ENCODE measurements at regions not wholly inside any gene's neighbourhood (a gene's known extent, or its start where the extent isn't known, plus 50 kb on each side); places are given as distances from the start of the nearest gene placed in this dataset.

GRCh38 chr10:36182179-36182566 is 540.1 kb upstream of the FZD8 start:
- no peak overlapping the region for H3K27ac ChIP-seq (ENCODE audit: low read depth in 1 of 2, low read length in 1 of 2)
- no peak for TF ChIP-seq CTCF (IDR thresholded peaks at IDR 0.05; ENCODE audit: control extremely low read depth, extremely low read depth)
- WGBS, 2 donors = 70 to 83% methylated on average over 9 of the region's 9 CpGs
- no peak for ATAC-seq (ENCODE audit: insufficient read depth, low FRiP score)
- no peak overlapping the region for H3K4me3 ChIP-seq
- no peaks in the 10 kb centered on the region for H3K9me3 ChIP-seq (ENCODE audit: control insufficient read depth in 4 of 4, insufficient read depth in 3 of 4, low read length in 3 of 4)
- no peaks in the 10 kb centered on the region for H3K36me3 ChIP-seq (ENCODE audit: control insufficient read depth in 4 of 4, insufficient read depth in 4 of 4, low read length in 4 of 4)
- H3K4me1 ChIP-seq (ENCODE audit: control insufficient read depth in 5 of 5, insufficient read depth in 5 of 5, low read length in 5 of 5) = peaks cover 2 to 20% (median 7%) of the 10 kb centered on the region in 5 donors
- peak in 1 of 3 donors; percentile 25 for DNase-seq
- no peak overlapping the region for H3K9ac ChIP-seq (ENCODE audit: insufficient read depth in 1 of 2, low read length in 2 of 2)
- H3K27me3 ChIP-seq (ENCODE audit: control insufficient read depth in 3 of 3, insufficient read depth in 3 of 3, low read length in 2 of 3) = no peaks in the 10 kb centered on the region

- no peak for TF ChIP-seq CTCF (IDR thresholded peaks at IDR 0.05; ENCODE audit: control extremely low read depth, extremely low read depth)
- Histone ChIP-seq H3K36me3 (ENCODE audit: control insufficient read depth in 4 of 4, insufficient read depth in 4 of 4, low read length in 4 of 4) (no peaks in the 10 kb centered on the region), H3K4me3 (no peak overlapping the region), H3K27ac (ENCODE audit: low read depth in 1 of 2, low read length in 1 of 2) (no peak overlapping the region), H3K27me3 (ENCODE audit: control insufficient read depth in 3 of 3, insufficient read depth in 3 of 3, low read length in 2 of 3) (no peaks in the 10 kb centered on the region), H3K4me1 (ENCODE audit: control insufficient read depth in 5 of 5, insufficient read depth in 5 of 5, low read length in 5 of 5) (peaks cover 2 to 18% (median 7%) of the 10 kb centered on the region in 5 donors), H3K9ac (ENCODE audit: insufficient read depth in 1 of 2, low read length in 2 of 2) (no peak overlapping the region), H3K9me3 (ENCODE audit: control insufficient read depth in 4 of 4, insufficient read depth in 3 of 4, low read length in 3 of 4) (no peaks in the 10 kb centered on the region)
- ATAC-seq (ENCODE audit: insufficient read depth, low FRiP score) = no peak
- 62 to 79% methylated on average over 3 of the region's 3 CpGs for WGBS, 2 donors
- DNase-seq = peak in 2 of 3 donors; percentile 47 to 60
Measured at GRCh38 chr10:36181426-36182178, 539.5 kb upstream of the FZD8 start.

GRCh38 chr10:36178616-36179015 is 536.5 kb upstream of the FZD8 start:
- ATAC-seq (ENCODE audit: insufficient read depth, low FRiP score) (no peak), DNase-seq (no peak)
- no peaks in the 10 kb centered on the region for H3K36me3 ChIP-seq (ENCODE audit: control insufficient read depth in 4 of 4, insufficient read depth in 4 of 4, low read length in 4 of 4)
- H3K9ac ChIP-seq (ENCODE audit: insufficient read depth in 1 of 2, low read length in 2 of 2) = no peak overlapping the region
- no peak overlapping the region for H3K27ac ChIP-seq (ENCODE audit: low read depth in 1 of 2, low read length in 1 of 2)
- no peaks in the 10 kb centered on the region for H3K27me3 ChIP-seq (ENCODE audit: control insufficient read depth in 3 of 3, insufficient read depth in 3 of 3, low read length in 2 of 3)
- WGBS, 2 donors = 68 to 74% methylated on average over 3 of the region's 3 CpGs
- no peak for TF ChIP-seq CTCF (IDR thresholded peaks at IDR 0.05; ENCODE audit: control extremely low read depth, extremely low read depth)
- no peaks in the 10 kb centered on the region for H3K9me3 ChIP-seq (ENCODE audit: control insufficient read depth in 4 of 4, insufficient read depth in 3 of 4, low read length in 3 of 4)
- H3K4me3 ChIP-seq = no peak overlapping the region
- H3K4me1 ChIP-seq (ENCODE audit: control insufficient read depth in 5 of 5, insufficient read depth in 5 of 5, low read length in 5 of 5) = peaks cover 2 to 18% (median 7%) of the 10 kb centered on the region in 5 donors
